H9 (cell line): ENCODE measurements at regions not wholly inside any gene's neighbourhood (a gene's known extent, or its start where the extent isn't known, plus 50 kb on each side); places are given as distances from the start of the nearest gene placed in this dataset.

Experiments used
- DNase-seq: peaks from one replicate; pipeline ENCODE4 v3.0.0-alpha.2; 2017
- H2AFZ ChIP-seq: one replicate; pipeline ENCODE4 v1.6.1; 2013; ENCODE audit warnings: mild to moderate bottlenecking, low read length, control low read depth, moderate library complexity
- H2AK5ac ChIP-seq: 2 replicates; pipeline ENCODE4 v1.6.1; 2013; ENCODE audit warnings: low read length, control low read depth, mixed read lengths; ENCODE audit not compliant: insufficient read length
- H2BK120ac ChIP-seq: one replicate; pipeline ENCODE4 v1.6.1; 2013; ENCODE audit warnings: low read depth, mild to moderate bottlenecking, low read length, control low read depth, inconsistent platforms; ENCODE audit not compliant: poor library complexity, severe bottlenecking
- H2BK12ac ChIP-seq: 2 replicates; pipeline ENCODE4 v1.6.1; 2013; ENCODE audit warnings: low read length, control low read depth, mixed read lengths, low read depth; ENCODE audit not compliant: insufficient read length
- H2BK15ac ChIP-seq: 2 replicates; pipeline ENCODE4 v1.6.1; 2013; ENCODE audit warnings: low read depth, low read length, control low read depth
- H2BK20ac ChIP-seq: one replicate; pipeline ENCODE4 v1.6.1; 2013; ENCODE audit warnings: low read depth, mild to moderate bottlenecking, low read length, control low read depth, inconsistent platforms; ENCODE audit not compliant: poor library complexity, severe bottlenecking
- H2BK5ac ChIP-seq: 2 replicates; pipeline ENCODE4 v1.6.1; 2013; ENCODE audit warnings: low read length, control low read depth, mixed read lengths; ENCODE audit not compliant: insufficient read length
- H3K14ac ChIP-seq: 2 replicates; pipeline ENCODE4 v1.6.1; 2013; ENCODE audit warnings: low read length, control low read depth; ENCODE audit not compliant: insufficient read depth
- H3K18ac ChIP-seq: 2 replicates; pipeline ENCODE4 v1.6.1; 2013; ENCODE audit warnings: low read depth, mild to moderate bottlenecking, mixed read lengths, low read length, control low read depth; ENCODE audit not compliant: insufficient read length
- H3K23ac ChIP-seq: 2 replicates; pipeline ENCODE4 v1.6.1; 2013; ENCODE audit warnings: low read length, control low read depth, mixed read lengths, low read depth; ENCODE audit not compliant: insufficient read length
- H3K23me2 ChIP-seq: 2 replicates; pipeline ENCODE4 v1.6.1; 2013; ENCODE audit warnings: low read depth, mild to moderate bottlenecking, mixed read lengths, low read length, control low read depth; ENCODE audit not compliant: insufficient read length, poor library complexity, severe bottlenecking
- H3K27ac ChIP-seq: 2 replicates; pipeline ENCODE4 v1.5.1; 2013; ENCODE audit warnings: low read length, control low read depth, mixed read lengths, low read depth; ENCODE audit not compliant: insufficient read length
- H3K27me3 ChIP-seq: 2 replicates; pipeline ENCODE4 v1.6.1; 2013; ENCODE audit warnings: low read length, control low read depth, inconsistent platforms; ENCODE audit not compliant: insufficient read depth
- H3K4ac ChIP-seq: 2 replicates; pipeline ENCODE4 v1.6.1; 2013; ENCODE audit warnings: low read depth, mild to moderate bottlenecking, control low read depth, inconsistent platforms, low read length, moderate library complexity
- H3K4me1 ChIP-seq: 2 replicates; pipeline ENCODE4 v1.6.1; 2013; ENCODE audit warnings: low read length, control low read depth, inconsistent platforms; ENCODE audit not compliant: insufficient read depth
- H3K4me2 ChIP-seq: 2 replicates; pipeline ENCODE4 v1.6.1; 2013; ENCODE audit warnings: low read length, control low read depth, mixed read lengths; ENCODE audit not compliant: insufficient read length, insufficient read depth
- H3K56ac ChIP-seq: 2 replicates; pipeline ENCODE4 v1.6.1; 2013; ENCODE audit warnings: low read depth, mild to moderate bottlenecking, mixed read lengths, low read length, control low read depth; ENCODE audit not compliant: insufficient read length
- H3K79me1 ChIP-seq: 2 replicates; pipeline ENCODE4 v1.6.1; 2013; ENCODE audit warnings: low read depth, mild to moderate bottlenecking, moderate library complexity, low read length, control low read depth, inconsistent platforms; ENCODE audit not compliant: insufficient read depth, poor library complexity, severe bottlenecking
- H3K79me2 ChIP-seq: 2 replicates; pipeline ENCODE4 v1.6.1; 2013; ENCODE audit warnings: low read length, control low read depth, inconsistent platforms; ENCODE audit not compliant: insufficient read depth
- H3K9ac ChIP-seq: 2 replicates; pipeline ENCODE4 v1.6.1; 2013; ENCODE audit warnings: low read length, control low read depth, mixed read lengths; ENCODE audit not compliant: insufficient read length; ENCODE audit errors: extremely low read depth
- H3K9me3 ChIP-seq: one replicate; pipeline ENCODE4 v1.6.1; 2013; ENCODE audit warnings: low read depth, low read length, inconsistent platforms; ENCODE audit not compliant: control insufficient read depth
- H3T11ph ChIP-seq: one replicate; pipeline ENCODE4 v1.6.1; 2013; ENCODE audit warnings: mild to moderate bottlenecking, low read length, control low read depth, inconsistent platforms
- H4K20me1 ChIP-seq: one replicate; pipeline ENCODE4 v1.6.1; 2013; ENCODE audit not compliant: control insufficient read depth, insufficient read length, insufficient read depth
- H4K5ac ChIP-seq: 2 replicates; pipeline ENCODE4 v1.6.1; 2013; ENCODE audit warnings: low read depth, mild to moderate bottlenecking, mixed read lengths, low read length, control low read depth; ENCODE audit not compliant: insufficient read length
- H4K8ac ChIP-seq: replicated peaks from 2 replicates; pipeline ENCODE4 v1.6.1; 2013; ENCODE audit warnings: low read length, control low read depth, mixed read lengths, low read depth; ENCODE audit not compliant: insufficient read length
- H4K91ac ChIP-seq: 2 replicates; pipeline ENCODE4 v1.6.1; 2013; ENCODE audit warnings: low read depth, mild to moderate bottlenecking, moderate library complexity, mixed read lengths, low read length, control low read depth; ENCODE audit not compliant: insufficient read length
- H3K27ac Mint-ChIP-seq, 3 experiments: 2 replicates in 2 of 3; 3 replicates in 1 of 3; pipeline ENCODE4 v1.8.0; 2020 to 2021; ENCODE audit warnings: mixed read lengths in 3 of 3, mild to moderate bottlenecking in 1 of 3, moderate library complexity in 1 of 3
- H3K27me3 Mint-ChIP-seq: 2 replicates; pipeline ENCODE4 v1.8.0; 2021; ENCODE audit warnings: low read depth, mild to moderate bottlenecking, moderate library complexity, mixed read lengths
- H3K36me3 Mint-ChIP-seq, 3 experiments: 2 replicates in 2 of 3; 3 replicates in 1 of 3; pipeline ENCODE4 v1.8.0; 2020 to 2021; ENCODE audit warnings: low read depth in 3 of 3, mixed read lengths in 3 of 3; ENCODE audit not compliant: insufficient read depth in 1 of 3
- H3K4me1 Mint-ChIP-seq, 2 experiments: 2 replicates each; pipeline ENCODE4 v1.8.0; 2020; ENCODE audit warnings: mixed read lengths in 2 of 2
- H3K4me3 Mint-ChIP-seq, 2 experiments: 2 replicates in 1 of 2; 3 replicates in 1 of 2; pipeline ENCODE4 v1.8.0; 2020 to 2021; ENCODE audit warnings: mild to moderate bottlenecking in 2 of 2, mixed read lengths in 2 of 2, moderate library complexity in 1 of 2
- H3K9me3 Mint-ChIP-seq, 2 experiments: 2 replicates in 1 of 2; 3 replicates in 1 of 2; pipeline ENCODE4 v1.8.0; 2020; ENCODE audit warnings: mild to moderate bottlenecking in 2 of 2, mixed read lengths in 2 of 2, moderate library complexity in 1 of 2
- CTCF ChIP-seq: fragments of 200-600 bp; sonication (generic); conservative IDR thresholded peaks from 3 replicates; pipeline ENCODE4 v1.8.0; 2021; ENCODE audit warnings: antibody characterized with exemption, mild to moderate bottlenecking
- WGBS: extraction: QIAGEN DNeasy Blood & Tissue Kit; methylation state at CpG from one replicate; pipeline ENCODE4 v1.1.7; 2013; ENCODE audit warnings: missing lambda C conversion rate, low lambda C conversion rate, mixed read lengths; ENCODE audit not compliant: insufficient read length; ENCODE audit errors: extremely low coverage; 5-methylcytosine and 5-hydroxymethylcytosine counted together

- Mint-ChIP-seq H3K4me3 (no peak overlapping the region), H3K27me3 (no peaks in the 10 kb centered on the region), H3K36me3 (peaks cover 0 to 5% (median 0%) of the 10 kb centered on the region in 3 experiments; a peak in 2 of 7 replicates), H3K4me1 (peaks cover 24 to 28% of the 10 kb centered on the region in 2 experiments), H3K27ac (no peak overlapping the region), H3K9me3 (peaks cover 0 to 5% of the 10 kb centered on the region in 2 experiments; a peak in 2 of 5 replicates)
- Histone ChIP-seq H2BK20ac (no peak overlapping the region), H3K4me1 (peaks cover 8% of the 10 kb centered on the region), H2BK15ac (no peak overlapping the region), H3K23me2 (no peaks in the 10 kb centered on the region), H3K27ac (no peak overlapping the region), H2AFZ (no peak overlapping the region), H3K4ac (no peak overlapping the region), H2BK5ac (no peak overlapping the region), H3K9me3 (no peaks in the 10 kb centered on the region), H3K4me2 (no peak overlapping the region), H2AK5ac (no peak overlapping the region), H3K56ac (no peak overlapping the region), H3K18ac (no peak overlapping the region), H3K27me3 (no peaks in the 10 kb centered on the region), H3K79me1 (no peaks in the 10 kb centered on the region), H4K20me1 (no peaks in the 10 kb centered on the region), H3K23ac (no peak overlapping the region), H4K5ac (no peak overlapping the region), H3T11ph (no peak overlapping the region), H4K8ac (no peak overlapping the region), H3K9ac (no peak overlapping the region), H3K79me2 (no peaks in the 10 kb centered on the region), H2BK120ac (no peak overlapping the region), H2BK12ac (no peak overlapping the region), H4K91ac (no peak overlapping the region), H3K14ac (no peak overlapping the region)
- no CpG with 5 or more reads among the region's 4 CpGs for WGBS
- no peak for DNase-seq
- no peak for TF ChIP-seq CTCF
These were observed 393.5 kb downstream of the DMAC1 start for GRCh38 chr9:7405924-7406604.
